ENCODE measurements at regions not wholly inside any gene's neighbourhood (a gene's known extent, or its start where the extent isn't known, plus 50 kb on each side); places are given as distances from the start of the nearest gene placed in this dataset.

GRCh38 chr15:95763426-95763825, 567.1 kb upstream of the NR2F2 start:
- TF ChIP-seq, protein P1, sequence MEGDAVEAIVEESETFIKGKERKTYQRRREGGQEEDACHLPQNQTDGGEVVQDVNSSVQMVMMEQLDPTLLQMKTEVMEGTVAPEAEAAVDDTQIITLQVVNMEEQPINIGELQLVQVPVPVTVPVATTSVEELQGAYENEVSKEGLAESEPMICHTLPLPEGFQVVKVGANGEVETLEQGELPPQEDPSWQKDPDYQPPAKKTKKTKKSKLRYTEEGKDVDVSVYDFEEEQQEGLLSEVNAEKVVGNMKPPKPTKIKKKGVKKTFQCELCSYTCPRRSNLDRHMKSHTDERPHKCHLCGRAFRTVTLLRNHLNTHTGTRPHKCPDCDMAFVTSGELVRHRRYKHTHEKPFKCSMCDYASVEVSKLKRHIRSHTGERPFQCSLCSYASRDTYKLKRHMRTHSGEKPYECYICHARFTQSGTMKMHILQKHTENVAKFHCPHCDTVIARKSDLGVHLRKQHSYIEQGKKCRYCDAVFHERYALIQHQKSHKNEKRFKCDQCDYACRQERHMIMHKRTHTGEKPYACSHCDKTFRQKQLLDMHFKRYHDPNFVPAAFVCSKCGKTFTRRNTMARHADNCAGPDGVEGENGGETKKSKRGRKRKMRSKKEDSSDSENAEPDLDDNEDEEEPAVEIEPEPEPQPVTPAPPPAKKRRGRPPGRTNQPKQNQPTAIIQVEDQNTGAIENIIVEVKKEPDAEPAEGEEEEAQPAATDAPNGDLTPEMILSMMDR (optimal IDR thresholded peaks at IDR 0.05 in 1 of 3, IDR thresholded peaks at IDR 0.05 in 1 of 3, conservative IDR thresholded peaks at IDR 0.05 in 1 of 3; ENCODE audit: extremely low read depth in 1 of 3, insufficient read depth in 2 of 3, low read length in 3 of 3): no peak
- no peak for TF ChIP-seq EZH2 (IDR thresholded peaks at IDR 0.05; ENCODE audit: low read length)

Measured in keratinocyte (primary cell).